ENCODE measurements at regions not wholly inside any gene's neighbourhood (a gene's known extent, or its start where the extent isn't known, plus 50 kb on each side); places are given as distances from the start of the nearest gene placed in this dataset.
A peak's percentile ranks its signal among the peaks of the same experiment; 100 is the strongest.
"Not testable (repeated sequence)": the region's sequence is repeated elsewhere in the genome, so short reads cannot be mapped to it uniquely, and the experiment has no call there.

- no peak for TF ChIP-seq CTCF (IDR thresholded peaks at IDR 0.05; ENCODE audit: insufficient read depth in 1 of 2, low read depth in 1 of 2, low read length in 1 of 2, severe bottlenecking in 1 of 2, unreplicated experiment in 1 of 2)
- Mint-ChIP-seq H3K4me1 (ENCODE audit: low read depth, unreplicated experiment) (peaks cover 7% of the 10 kb centered on the region), H3K4me3 (ENCODE audit: unreplicated experiment) (no peak overlapping the region), H3K27ac (ENCODE audit: unreplicated experiment) (no peak overlapping the region), H3K9me3 (ENCODE audit: unreplicated experiment) (peaks cover 41% of the 10 kb centered on the region), H3K27me3 (ENCODE audit: insufficient read depth, unreplicated experiment) (no peaks in the 10 kb centered on the region), H3K36me3 (ENCODE audit: insufficient read depth, unreplicated experiment) (no peaks in the 10 kb centered on the region)
- BruUV-seq (replicated peaks), result no TSS peak
- CTCF ChIA-PET, result no interaction called here
- no peaks in the 10 kb centered on the region for H3K36me3 ChIP-seq (ENCODE audit: control insufficient read depth, insufficient read depth, low read length)
- H3K27me3 ChIP-seq (replicated peaks; ENCODE audit: control insufficient read depth, insufficient read depth, low read length), result no peaks in the 10 kb centered on the region
- no peaks in the 10 kb centered on the region; the same call in 1 of the 2 replicates for H3K4me1 ChIP-seq
- DNase-seq, result no peak
- no peak overlapping the region for H3K4me3 ChIP-seq (ENCODE audit: low read depth, low read length)
- POLR2A ChIA-PET, result no interaction called here
- no peaks in the 10 kb centered on the region for H3K9me3 ChIP-seq
- intact Hi-C loops (cut with micrococcal nuclease; ENCODE audit: unreplicated experiment), result no loop called here
Observed at GRCh38 chr11:97570636-97571035, 1180.8 kb downstream of the JRKL start.

GRCh38 chr11:97573771-97574170 lies 1184.0 kb downstream of the JRKL start:
- H3K36me3 ChIP-seq (ENCODE audit: control insufficient read depth, insufficient read depth, low read length); H3K4me3 ChIP-seq (ENCODE audit: low read depth, low read length); H3K27me3 ChIP-seq (replicated peaks; ENCODE audit: control insufficient read depth, insufficient read depth, low read length); H3K4me1 ChIP-seq; intact Hi-C loops (cut with micrococcal nuclease; ENCODE audit: unreplicated experiment); H3K4me3 Mint-ChIP-seq (ENCODE audit: unreplicated experiment); BruUV-seq (replicated peaks); H3K27ac Mint-ChIP-seq (ENCODE audit: unreplicated experiment); H3K4me1 Mint-ChIP-seq (ENCODE audit: low read depth, unreplicated experiment); H3K27me3 Mint-ChIP-seq (ENCODE audit: insufficient read depth, unreplicated experiment); H3K9me3 ChIP-seq; CTCF ChIA-PET; H3K36me3 Mint-ChIP-seq (ENCODE audit: insufficient read depth, unreplicated experiment); POLR2A ChIA-PET: not testable (repeated sequence)
- peak; percentile 62 to 80 for DNase-seq
- H3K9me3 Mint-ChIP-seq (ENCODE audit: unreplicated experiment), result peaks cover 27% of the 10 kb centered on the region

GRCh38 chr11:97574976-97575665 lies 1185.3 kb downstream of the JRKL start:
- CTCF ChIA-PET, result no interaction called here
- intact Hi-C loops (cut with micrococcal nuclease; ENCODE audit: unreplicated experiment), result loop anchor here (5.0 kb wide), 1 partner anchor 1317 kb away; no protein-coding TSS in a partner anchor
- H3K27me3 Mint-ChIP-seq (ENCODE audit: insufficient read depth, unreplicated experiment), result no peaks in the 10 kb centered on the region
- H3K9me3 ChIP-seq, result no peaks in the 10 kb centered on the region; the same call in 1 of the 2 replicates
- H3K4me3 ChIP-seq (ENCODE audit: low read depth, low read length), result no peak overlapping the region
- no peak overlapping the region for H3K4me3 Mint-ChIP-seq (ENCODE audit: unreplicated experiment)
- no peaks in the 10 kb centered on the region for H3K36me3 Mint-ChIP-seq (ENCODE audit: insufficient read depth, unreplicated experiment)
- no peaks in the 10 kb centered on the region for H3K36me3 ChIP-seq (ENCODE audit: control insufficient read depth, insufficient read depth, low read length)
- H3K4me1 ChIP-seq, result no peaks in the 10 kb centered on the region; the same call in 1 of the 2 replicates
- no peak overlapping the region for H3K27ac Mint-ChIP-seq (ENCODE audit: unreplicated experiment)
- H3K27me3 ChIP-seq (replicated peaks; ENCODE audit: control insufficient read depth, insufficient read depth, low read length), result no peaks in the 10 kb centered on the region
- no peak for DNase-seq
- POLR2A ChIA-PET, result no interaction called here
- TF ChIP-seq CTCF (IDR thresholded peaks at IDR 0.05; ENCODE audit: insufficient read depth in 1 of 2, low read depth in 1 of 2, low read length in 1 of 2, severe bottlenecking in 1 of 2, unreplicated experiment in 1 of 2), result no peak
- H3K4me1 Mint-ChIP-seq (ENCODE audit: low read depth, unreplicated experiment), result peaks cover 7% of the 10 kb centered on the region
- peaks cover 14% of the 10 kb centered on the region for H3K9me3 Mint-ChIP-seq (ENCODE audit: unreplicated experiment)
- BruUV-seq (replicated peaks), result no TSS peak
